PC-3 (cell line): ENCODE measurements at regions not wholly inside any gene's neighbourhood (a gene's known extent, or its start where the extent isn't known, plus 50 kb on each side); places are given as distances from the start of the nearest gene placed in this dataset.

ENCODE experiments used
- ATAC-seq: fragments of 200-7000 bp; cut with Tn5 transposase; 2 replicates; pipeline ENCODE4 v1.9.1; 2020; ENCODE audit warnings: mild to moderate bottlenecking, moderate library complexity
- BruUV-seq: library from RNA; stranded (reverse); fragments of 400-500 nt; replicated peaks from 2 replicates; lab custom pipeline; 2021; lab: Mats Ljungman, UMichigan
- CTCF ChIA-PET: fragments of 300-600 bp; sonication (Branson Sonifier 250); formaldehyde crosslinking; loops from one replicate; lab custom pipeline; 2022; ENCODE audit warnings: antibody characterized with exemption; lab: Charles Lee
- POLR2A ChIA-PET: fragments of 300-600 bp; sonication (Branson Sonifier 250); formaldehyde crosslinking; loops from one replicate; lab custom pipeline; 2022; ENCODE audit warnings: antibody characterized with exemption; ENCODE audit not compliant: unreplicated experiment; lab: Charles Lee
- DNase-seq: peaks from one replicate; pipeline ENCODE4 v3.0.0-alpha.2; 2015
- H2AFZ ChIP-seq: fragments of 300-600 bp; sonication (generic); 2 replicates; pipeline ENCODE4 v1.6.0; 2016; ENCODE audit warnings: antibody characterized with exemption, low read length
- H3F3A ChIP-seq: fragments of 300-600 bp; sonication (generic); one replicate; pipeline ENCODE4 v1.6.0; 2017; ENCODE audit warnings: antibody characterized with exemption, low read length, control low read depth, mild to moderate bottlenecking; ENCODE audit not compliant: unreplicated experiment
- H3K27ac ChIP-seq: fragments of 300-600 bp; sonication (generic); 2 replicates; pipeline ENCODE4 v1.5.1; 2016; ENCODE audit warnings: mild to moderate bottlenecking, low read length
- H3K27me3 ChIP-seq: fragments of 300-600 bp; sonication (generic); 2 replicates; pipeline ENCODE4 v1.6.1; 2016; ENCODE audit warnings: low read length, mixed read lengths
- H3K36me3 ChIP-seq: fragments of 300-600 bp; sonication (generic); 2 replicates; pipeline ENCODE4 v1.6.1; 2016; ENCODE audit warnings: low read depth, mixed run types, low read length, mixed read lengths
- H3K4me1 ChIP-seq: fragments of 300-600 bp; sonication (generic); 2 replicates; pipeline ENCODE4 v1.5.1; 2016; ENCODE audit warnings: low read length; ENCODE audit not compliant: insufficient read depth
- H3K4me2 ChIP-seq: fragments of 300-600 bp; sonication (generic); 2 replicates; pipeline ENCODE4 v1.6.0; 2016; ENCODE audit warnings: low read length
- H3K4me3 ChIP-seq: fragments of 300-600 bp; sonication (generic); 2 replicates; pipeline ENCODE4 v1.5.1; 2016; ENCODE audit warnings: mild to moderate bottlenecking, low read length, mixed read lengths
- H3K79me2 ChIP-seq: fragments of 300-600 bp; sonication (generic); 2 replicates; pipeline ENCODE4 v1.6.1; 2017; ENCODE audit warnings: low read length, mixed read lengths
- H3K9ac ChIP-seq: fragments of 300-600 bp; sonication (generic); 2 replicates; pipeline ENCODE4 v1.6.0; 2016; ENCODE audit warnings: mild to moderate bottlenecking, low read length
- H3K9me2 ChIP-seq: fragments of 300-600 bp; sonication (generic); replicated peaks from 2 replicates; pipeline ENCODE4 v1.6.1; 2016; ENCODE audit warnings: mixed run types, low read length, mixed read lengths
- H3K9me3 ChIP-seq: fragments of 300-600 bp; sonication (generic); 2 replicates; pipeline ENCODE4 v1.6.1; 2016; ENCODE audit warnings: low read length, mixed read lengths
- H4K20me1 ChIP-seq: fragments of 300-600 bp; sonication (generic); 2 replicates; pipeline ENCODE4 v1.6.1; 2016; ENCODE audit warnings: low read length, mixed read lengths
- EZH2 ChIP-seq: fragments of 300-600 bp; sonication (generic); IDR thresholded peaks from one replicate; pipeline ENCODE4 v1.6.1; 2017; ENCODE audit warnings: antibody characterized with exemption, mild to moderate bottlenecking, low read length; ENCODE audit not compliant: unreplicated experiment
- EZH2phosphoT487 ChIP-seq: fragments of 300-600 bp; sonication (generic); IDR thresholded peaks from 2 replicates; pipeline ENCODE4 v1.6.1; 2018; ENCODE audit warnings: mild to moderate bottlenecking, antibody characterized with exemption, low read length, borderline replicate concordance
- intact Hi-C: fragments of 100-400 bp; cut with micrococcal nuclease; formaldehyde crosslinking; loops from 2 replicates; pipeline ENCODE4 v1.9.0; 2023
- TF ChIP-seq, protein P1 (sequence below): fragments of 300-600 bp; sonication (generic); conservative IDR thresholded peaks from 2 replicates; pipeline ENCODE4 v1.5.1; 2017; ENCODE audit warnings: antibody characterized with exemption, low read depth, mild to moderate bottlenecking, low read length

DNA sequence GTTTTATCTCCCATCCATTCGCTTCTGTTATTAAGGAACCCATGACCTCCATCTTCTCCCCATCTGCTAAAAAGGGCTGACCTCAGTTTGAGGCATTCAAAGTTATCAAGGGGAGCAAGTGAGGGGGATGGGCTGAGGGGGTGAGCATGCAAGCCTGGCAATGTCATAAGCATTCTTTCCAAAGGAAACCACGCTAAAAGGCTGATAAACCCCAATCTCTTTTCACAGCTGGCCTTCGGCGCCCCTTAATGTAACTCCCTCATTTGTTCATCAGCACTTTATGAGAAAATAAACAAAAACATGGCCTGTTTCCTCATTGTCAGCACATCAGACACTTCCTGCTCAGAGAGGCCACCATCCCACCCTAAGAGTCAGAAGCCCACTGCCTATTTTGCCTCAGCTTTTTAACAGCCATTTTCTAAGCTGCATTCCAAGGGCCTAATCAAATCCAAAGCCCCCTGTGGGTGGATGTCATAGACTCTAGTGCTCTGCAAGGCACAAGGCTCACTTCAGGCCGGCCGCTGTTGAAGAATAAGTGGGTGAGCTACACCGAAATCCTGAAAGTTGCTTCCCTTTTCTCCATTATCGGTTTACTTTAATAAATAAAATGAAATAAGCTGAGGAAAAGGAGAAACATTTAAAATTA lies 92.0 kb upstream of the SRD5A3 start:
- Histone ChIP-seq H3F3A (no peaks in the 10 kb centered on the region), H3K27me3 (no peaks in the 10 kb centered on the region), H3K79me2 (no peaks in the 10 kb centered on the region), H3K4me1 (no peaks in the 10 kb centered on the region), H4K20me1 (no peaks in the 10 kb centered on the region), H3K9ac (no peak overlapping the region), H3K9me3 (no peaks in the 10 kb centered on the region), H3K9me2 (no peaks in the 10 kb centered on the region), H3K36me3 (no peaks in the 10 kb centered on the region), H3K4me3 (no peak overlapping the region), H2AFZ (no peak overlapping the region), H3K27ac (no peak overlapping the region), H3K4me2 (no peak overlapping the region)
- intact Hi-C loops, result no loop called here
- BruUV-seq, result no TSS peak
- ChIA-PET POLR2A (no interaction called here), CTCF (no interaction called here)
- TF ChIP-seq, protein P1, sequence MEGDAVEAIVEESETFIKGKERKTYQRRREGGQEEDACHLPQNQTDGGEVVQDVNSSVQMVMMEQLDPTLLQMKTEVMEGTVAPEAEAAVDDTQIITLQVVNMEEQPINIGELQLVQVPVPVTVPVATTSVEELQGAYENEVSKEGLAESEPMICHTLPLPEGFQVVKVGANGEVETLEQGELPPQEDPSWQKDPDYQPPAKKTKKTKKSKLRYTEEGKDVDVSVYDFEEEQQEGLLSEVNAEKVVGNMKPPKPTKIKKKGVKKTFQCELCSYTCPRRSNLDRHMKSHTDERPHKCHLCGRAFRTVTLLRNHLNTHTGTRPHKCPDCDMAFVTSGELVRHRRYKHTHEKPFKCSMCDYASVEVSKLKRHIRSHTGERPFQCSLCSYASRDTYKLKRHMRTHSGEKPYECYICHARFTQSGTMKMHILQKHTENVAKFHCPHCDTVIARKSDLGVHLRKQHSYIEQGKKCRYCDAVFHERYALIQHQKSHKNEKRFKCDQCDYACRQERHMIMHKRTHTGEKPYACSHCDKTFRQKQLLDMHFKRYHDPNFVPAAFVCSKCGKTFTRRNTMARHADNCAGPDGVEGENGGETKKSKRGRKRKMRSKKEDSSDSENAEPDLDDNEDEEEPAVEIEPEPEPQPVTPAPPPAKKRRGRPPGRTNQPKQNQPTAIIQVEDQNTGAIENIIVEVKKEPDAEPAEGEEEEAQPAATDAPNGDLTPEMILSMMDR, result no peak
- no peak for TF ChIP-seq EZH2phosphoT487
- no peak for TF ChIP-seq EZH2
- ATAC-seq, result no peak
- DNase-seq, result no peak

DNA sequence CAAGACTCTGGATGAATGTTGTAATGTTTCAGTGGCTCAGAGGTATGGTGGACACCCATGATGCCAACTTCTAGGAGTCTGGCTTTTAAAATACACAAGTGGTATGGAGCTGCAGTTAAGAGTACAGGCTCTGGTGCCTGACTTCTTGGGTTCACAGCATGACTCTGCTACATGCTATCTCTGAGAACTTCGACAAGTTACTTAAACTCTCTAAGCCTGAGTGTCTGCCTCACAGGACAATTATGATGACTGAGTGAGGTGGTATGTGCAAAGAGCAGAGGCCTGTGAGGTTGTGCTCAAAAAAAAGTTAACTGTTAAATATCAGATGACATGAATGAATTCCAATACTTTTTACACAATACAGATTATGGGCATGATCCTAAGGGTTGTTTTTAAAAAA lies 90.9 kb upstream of the SRD5A3 start:
- ATAC-seq (no peak), DNase-seq (no peak)
- intact Hi-C loops, result no loop called here

DNA sequence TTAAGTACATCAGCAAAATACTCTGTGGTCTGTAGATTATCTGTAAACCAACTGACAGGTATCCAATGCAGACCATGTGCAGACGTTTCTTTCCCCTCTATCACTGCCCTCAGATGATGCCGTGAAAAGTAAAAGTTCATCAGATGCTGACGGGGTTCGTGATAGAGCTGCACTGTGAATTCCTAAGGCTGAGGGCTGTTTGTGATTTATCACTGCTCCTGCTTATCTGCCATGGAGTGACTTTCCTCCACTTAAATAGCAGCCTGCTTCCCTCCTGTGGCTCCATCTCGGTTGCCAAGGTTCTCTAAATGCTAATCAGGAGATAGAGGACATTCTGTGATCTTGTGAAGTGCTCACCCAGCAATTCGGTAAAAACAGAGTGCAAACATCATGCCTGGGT lies 89.3 kb upstream of the SRD5A3 start:
- Histone ChIP-seq H3K9ac (no peak overlapping the region), H3K27ac (no peak overlapping the region), H3K79me2 (no peaks in the 10 kb centered on the region), H3K4me3 (no peak overlapping the region), H3K9me2 (no peaks in the 10 kb centered on the region), H3K4me1 (no peaks in the 10 kb centered on the region), H3K9me3 (no peaks in the 10 kb centered on the region), H3K36me3 (no peaks in the 10 kb centered on the region), H3F3A (no peaks in the 10 kb centered on the region), H4K20me1 (no peaks in the 10 kb centered on the region), H3K27me3 (no peaks in the 10 kb centered on the region), H3K4me2 (no peak overlapping the region), H2AFZ (0 out of 2 replicates have a peak overlapping the region, but pooled peaks have one; percentile 19)
- ATAC-seq, result no peak
- intact Hi-C loops, result no loop called here
- BruUV-seq, result no TSS peak
- no peak for TF ChIP-seq EZH2phosphoT487
- TF ChIP-seq, protein P1, result no peak
- no peak for TF ChIP-seq EZH2
- ChIA-PET CTCF (no interaction called here), POLR2A (no interaction called here)
- no peak for DNase-seq

More for the DNA sequence above, 90.9 kb upstream of the SRD5A3 start:
- no peak overlapping the region for H3K4me2 ChIP-seq
- H2AFZ ChIP-seq, result no peak overlapping the region
- TF ChIP-seq EZH2phosphoT487, result no peak
- TF ChIP-seq, protein P1, result no peak
- H3K79me2 ChIP-seq, result no peaks in the 10 kb centered on the region
- H3K4me3 ChIP-seq, result no peak overlapping the region
- H3K36me3 ChIP-seq, result no peaks in the 10 kb centered on the region
- CTCF ChIA-PET, result no interaction called here
- no peaks in the 10 kb centered on the region for H3K9me3 ChIP-seq
- no peaks in the 10 kb centered on the region for H3F3A ChIP-seq
- H3K4me1 ChIP-seq, result no peaks in the 10 kb centered on the region
- no peaks in the 10 kb centered on the region for H3K9me2 ChIP-seq
- H3K9ac ChIP-seq, result no peak overlapping the region
- no peaks in the 10 kb centered on the region for H4K20me1 ChIP-seq
- H3K27me3 ChIP-seq, result no peaks in the 10 kb centered on the region
- H3K27ac ChIP-seq, result no peak overlapping the region
- POLR2A ChIA-PET, result no interaction called here
- no TSS peak for BruUV-seq
